HepG2 (cell line): ENCODE measurements at regions not wholly inside any gene's neighbourhood (a gene's known extent, or its start where the extent isn't known, plus 50 kb on each side); places are given as distances from the start of the nearest gene placed in this dataset.
A peak's percentile ranks its signal among the peaks of the same experiment; 100 is the strongest.

Experiments used
- CEBPB ChIP-seq: IDR thresholded peaks from 2 replicates; pipeline ENCODE4 v1.6.1; 2011; ENCODE audit warnings: low read depth, low read length, improper control_type of control experiment, borderline replicate concordance
- CREB1 ChIP-seq, 2 experiments: fragments of 450-650 bp in 1 of 2; IDR thresholded peaks; 2 replicates each; pipeline ENCODE4 v1.6.1; 2016 to 2017; ENCODE audit warnings: control low read depth in 1 of 2, mild to moderate bottlenecking in 1 of 2, missing compliant biosample characterization in 1 of 2, missing genetic modification characterization in 1 of 2
- DPF2 ChIP-seq: sonication (generic); formaldehyde crosslinking; IDR thresholded peaks from 2 replicates; pipeline ENCODE4 v1.4.0; 2020; ENCODE audit warnings: mild to moderate bottlenecking, low read depth, missing genetic modification reagents, borderline replicate concordance
- EEA1 ChIP-seq: sonication (generic); formaldehyde crosslinking; IDR thresholded peaks from 2 replicates; pipeline ENCODE4 v1.5.1; 2020; ENCODE audit warnings: mild to moderate bottlenecking, missing genetic modification reagents, borderline replicate concordance
- JARID2 ChIP-seq: sonication (generic); formaldehyde crosslinking; IDR thresholded peaks from 2 replicates; pipeline ENCODE4 v1.8.1; 2023; ENCODE audit warnings: missing genetic modification reagents, inconsistent platforms; ENCODE audit not compliant: insufficient replicate concordance
- KDM6A ChIP-seq: IDR thresholded peaks from 2 replicates; pipeline ENCODE4 v1.6.1; 2016; ENCODE audit warnings: low read depth
- MED1 ChIP-seq: sonication (generic); formaldehyde crosslinking; IDR thresholded peaks from 2 replicates; pipeline ENCODE4 v1.4.0; 2020; ENCODE audit warnings: missing genetic modification reagents
- NCOA2 ChIP-seq: sonication (generic); formaldehyde crosslinking; IDR thresholded peaks from 2 replicates; pipeline ENCODE4 v1.8.0; 2022; ENCODE audit warnings: inconsistent platforms
- NONO ChIP-seq, 2 experiments: fragments of 450-650 bp in 1 of 2; sonication (generic) in 1 of 2; formaldehyde crosslinking in 1 of 2; IDR thresholded peaks in 1 of 2; conservative IDR thresholded peaks in 1 of 2; 2 replicates each; pipeline versions ENCODE4 v1.6.1 to v1.8.0; 2017 to 2022; ENCODE audit warnings: mild to moderate bottlenecking in 1 of 2, missing genetic modification reagents in 1 of 2, moderate library complexity in 1 of 2
- RFXANK ChIP-seq: IDR thresholded peaks from 2 replicates; pipeline ENCODE4 v1.6.1; 2016
- RXRA ChIP-seq: sonication (generic); formaldehyde crosslinking; IDR thresholded peaks from 2 replicates; pipeline ENCODE4 v1.5.1; 2020; ENCODE audit warnings: missing genetic modification reagents
- STAG1 ChIP-seq: sonication (generic); formaldehyde crosslinking; IDR thresholded peaks from 2 replicates; pipeline ENCODE4 v1.4.0; 2020; ENCODE audit warnings: missing genetic modification reagents
- ZBTB38 ChIP-seq: sonication (generic); formaldehyde crosslinking; IDR thresholded peaks from 2 replicates; pipeline ENCODE4 v1.5.1; 2020; ENCODE audit warnings: mild to moderate bottlenecking, missing genetic modification reagents
- ZBTB42 ChIP-seq: sonication (generic); formaldehyde crosslinking; IDR thresholded peaks from 2 replicates; pipeline ENCODE4 v1.5.0; 2020; ENCODE audit warnings: mild to moderate bottlenecking, missing genetic modification reagents
- ZNF264 ChIP-seq: sonication (generic); formaldehyde crosslinking; IDR thresholded peaks from 2 replicates; pipeline ENCODE4 v1.4.0; 2020; ENCODE audit warnings: missing genetic modification reagents
- ZNF546 ChIP-seq: sonication (generic); formaldehyde crosslinking; conservative IDR thresholded peaks from 2 replicates; pipeline ENCODE4 v1.8.1; 2023; ENCODE audit warnings: mild to moderate bottlenecking, missing genetic modification reagents
- ZNF556 ChIP-seq: sonication (generic); formaldehyde crosslinking; IDR thresholded peaks from 2 replicates; pipeline ENCODE4 v1.4.0; 2020; ENCODE audit warnings: mild to moderate bottlenecking, missing genetic modification reagents, borderline replicate concordance
- ZNF558 ChIP-seq: sonication (generic); formaldehyde crosslinking; IDR thresholded peaks from 2 replicates; pipeline ENCODE4 v1.9.0; 2022; ENCODE audit warnings: mild to moderate bottlenecking, missing genetic modification reagents, borderline replicate concordance
- ZNF792 ChIP-seq: IDR thresholded peaks from 2 replicates; pipeline ENCODE4 v1.6.1; 2016
- TF ChIP-seq, protein P1 (sequence below): sonication (generic); formaldehyde crosslinking; IDR thresholded peaks from 2 replicates; pipeline ENCODE4 v1.4.0; 2020; ENCODE audit warnings: mild to moderate bottlenecking, missing genetic modification reagents
- TF ChIP-seq, protein P2 (sequence below): sonication (generic); formaldehyde crosslinking; IDR thresholded peaks from 2 replicates; pipeline ENCODE4 v1.5.0; 2020; ENCODE audit warnings: missing genetic modification reagents
- TF ChIP-seq, protein P3 (sequence below): sonication (generic); formaldehyde crosslinking; IDR thresholded peaks from 2 replicates; pipeline ENCODE4 v1.4.0; 2020; ENCODE audit warnings: missing genetic modification reagents, borderline replicate concordance
- TF ChIP-seq, protein P4 (sequence below): sonication (generic); formaldehyde crosslinking; IDR thresholded peaks from 2 replicates; pipeline ENCODE4 v1.5.1; 2020; ENCODE audit warnings: missing genetic modification reagents, mild to moderate bottlenecking, borderline replicate concordance

DNA sequence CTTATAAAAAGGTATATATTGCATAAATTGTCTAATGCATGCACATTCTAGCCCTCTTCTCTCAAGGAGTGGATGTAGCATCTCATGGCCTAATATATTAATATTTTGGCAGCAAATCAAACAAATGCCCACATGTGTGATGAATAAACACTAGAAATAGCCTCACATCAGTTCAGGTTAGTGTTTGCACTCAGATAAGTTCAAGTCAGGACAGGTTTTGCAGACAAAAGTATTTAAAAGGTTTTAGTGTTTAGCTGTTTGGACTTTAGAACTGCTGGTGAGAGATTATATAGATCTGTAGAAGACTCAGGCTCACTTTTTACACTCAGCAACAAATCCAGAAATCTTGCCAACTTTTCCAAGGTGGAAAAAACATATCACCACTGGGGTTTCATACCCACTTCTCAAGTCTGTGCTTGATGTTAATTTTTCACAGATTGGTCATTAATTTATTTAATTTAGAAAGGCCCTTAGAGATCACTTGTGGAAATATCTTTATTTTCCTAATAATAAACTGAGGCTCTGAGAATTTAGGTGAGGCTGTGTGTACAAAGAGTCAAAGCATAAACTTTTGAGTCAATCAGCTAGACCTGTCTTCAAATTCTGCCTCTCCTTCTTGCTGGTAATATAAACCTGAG lies 362.6 kb downstream of the GASK1B start (continued):
- TF ChIP-seq, protein P1, sequence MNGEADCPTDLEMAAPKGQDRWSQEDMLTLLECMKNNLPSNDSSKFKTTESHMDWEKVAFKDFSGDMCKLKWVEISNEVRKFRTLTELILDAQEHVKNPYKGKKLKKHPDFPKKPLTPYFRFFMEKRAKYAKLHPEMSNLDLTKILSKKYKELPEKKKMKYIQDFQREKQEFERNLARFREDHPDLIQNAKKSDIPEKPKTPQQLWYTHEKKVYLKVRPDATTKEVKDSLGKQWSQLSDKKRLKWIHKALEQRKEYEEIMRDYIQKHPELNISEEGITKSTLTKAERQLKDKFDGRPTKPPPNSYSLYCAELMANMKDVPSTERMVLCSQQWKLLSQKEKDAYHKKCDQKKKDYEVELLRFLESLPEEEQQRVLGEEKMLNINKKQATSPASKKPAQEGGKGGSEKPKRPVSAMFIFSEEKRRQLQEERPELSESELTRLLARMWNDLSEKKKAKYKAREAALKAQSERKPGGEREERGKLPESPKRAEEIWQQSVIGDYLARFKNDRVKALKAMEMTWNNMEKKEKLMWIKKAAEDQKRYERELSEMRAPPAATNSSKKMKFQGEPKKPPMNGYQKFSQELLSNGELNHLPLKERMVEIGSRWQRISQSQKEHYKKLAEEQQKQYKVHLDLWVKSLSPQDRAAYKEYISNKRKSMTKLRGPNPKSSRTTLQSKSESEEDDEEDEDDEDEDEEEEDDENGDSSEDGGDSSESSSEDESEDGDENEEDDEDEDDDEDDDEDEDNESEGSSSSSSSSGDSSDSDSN (CRISPR knock-in tag), result no peak
- no peak for TF ChIP-seq NONO (IDR thresholded peaks at IDR 0.05)
- 0 out of 2 replicates have a peak, but pooled peaks have one; percentile 48 for TF ChIP-seq NONO (CRISPR knock-in tag; conservative IDR thresholded peaks at IDR 0.05)
- TF ChIP-seq MED1 (CRISPR knock-in tag), result peak; percentile 73
- no peak for TF ChIP-seq CEBPB
- TF ChIP-seq RFXANK, result no peak
- TF ChIP-seq, protein P2, sequence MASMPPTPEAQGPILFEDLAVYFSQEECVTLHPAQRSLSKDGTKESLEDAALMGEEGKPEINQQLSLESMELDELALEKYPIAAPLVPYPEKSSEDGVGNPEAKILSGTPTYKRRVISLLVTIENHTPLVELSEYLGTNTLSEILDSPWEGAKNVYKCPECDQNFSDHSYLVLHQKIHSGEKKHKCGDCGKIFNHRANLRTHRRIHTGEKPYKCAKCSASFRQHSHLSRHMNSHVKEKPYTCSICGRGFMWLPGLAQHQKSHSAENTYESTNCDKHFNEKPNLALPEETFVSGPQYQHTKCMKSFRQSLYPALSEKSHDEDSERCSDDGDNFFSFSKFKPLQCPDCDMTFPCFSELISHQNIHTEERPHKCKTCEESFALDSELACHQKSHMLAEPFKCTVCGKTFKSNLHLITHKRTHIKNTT (CRISPR knock-in tag), result no peak
- no peak for TF ChIP-seq EEA1 (CRISPR knock-in tag)
- TF ChIP-seq, protein P3, sequence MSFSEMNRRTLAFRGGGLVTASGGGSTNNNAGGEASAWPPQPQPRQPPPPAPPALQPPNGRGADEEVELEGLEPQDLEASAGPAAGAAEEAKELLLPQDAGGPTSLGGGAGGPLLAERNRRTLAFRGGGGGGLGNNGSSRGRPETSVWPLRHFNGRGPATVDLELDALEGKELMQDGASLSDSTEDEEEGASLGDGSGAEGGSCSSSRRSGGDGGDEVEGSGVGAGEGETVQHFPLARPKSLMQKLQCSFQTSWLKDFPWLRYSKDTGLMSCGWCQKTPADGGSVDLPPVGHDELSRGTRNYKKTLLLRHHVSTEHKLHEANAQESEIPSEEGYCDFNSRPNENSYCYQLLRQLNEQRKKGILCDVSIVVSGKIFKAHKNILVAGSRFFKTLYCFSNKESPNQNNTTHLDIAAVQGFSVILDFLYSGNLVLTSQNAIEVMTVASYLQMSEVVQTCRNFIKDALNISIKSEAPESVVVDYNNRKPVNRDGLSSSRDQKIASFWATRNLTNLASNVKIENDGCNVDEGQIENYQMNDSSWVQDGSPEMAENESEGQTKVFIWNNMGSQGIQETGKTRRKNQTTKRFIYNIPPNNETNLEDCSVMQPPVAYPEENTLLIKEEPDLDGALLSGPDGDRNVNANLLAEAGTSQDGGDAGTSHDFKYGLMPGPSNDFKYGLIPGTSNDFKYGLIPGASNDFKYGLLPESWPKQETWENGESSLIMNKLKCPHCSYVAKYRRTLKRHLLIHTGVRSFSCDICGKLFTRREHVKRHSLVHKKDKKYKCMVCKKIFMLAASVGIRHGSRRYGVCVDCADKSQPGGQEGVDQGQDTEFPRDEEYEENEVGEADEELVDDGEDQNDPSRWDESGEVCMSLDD (CRISPR knock-in tag), result no peak
- TF ChIP-seq JARID2 (CRISPR knock-in tag), result no peak
- 0 out of 2 replicates have a peak, but pooled peaks have one; percentile 18 for TF ChIP-seq DPF2 (CRISPR knock-in tag)
- TF ChIP-seq ZNF558, result no peak
- no peak for TF ChIP-seq ZNF264 (CRISPR knock-in tag)
- no peak for TF ChIP-seq ZBTB42 (CRISPR knock-in tag)
- peak; percentile 65 for TF ChIP-seq KDM6A
- peak; percentile 84 for TF ChIP-seq NCOA2 (CRISPR knock-in tag)
- TF ChIP-seq STAG1 (CRISPR knock-in tag), result no peak
- TF ChIP-seq RXRA (CRISPR knock-in tag), result no peak; the same call in 1 of the 2 replicates
- TF ChIP-seq ZNF792 (CRISPR knock-in tag), result peak; percentile 39; the same call in 1 of the 2 replicates
- no peak for TF ChIP-seq ZNF546 (CRISPR knock-in tag)
- no peak for TF ChIP-seq ZNF556
- TF ChIP-seq, protein P4, sequence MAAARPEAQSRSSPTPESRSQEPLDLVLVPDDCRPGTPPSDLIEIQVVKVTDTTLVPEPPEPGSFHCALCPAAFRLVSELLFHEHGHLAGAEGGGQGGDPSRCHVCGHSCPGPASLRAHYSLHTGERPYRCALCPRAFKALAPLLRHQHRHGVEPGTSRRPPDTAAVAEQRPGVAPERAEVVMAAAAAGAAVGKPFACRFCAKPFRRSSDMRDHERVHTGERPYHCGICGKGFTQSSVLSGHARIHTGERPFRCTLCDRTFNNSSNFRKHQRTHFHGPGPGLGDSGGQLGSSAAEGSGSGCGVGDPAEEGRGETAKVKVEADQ (CRISPR knock-in tag), result no peak
- no peak for TF ChIP-seq CREB1 (IDR thresholded peaks at IDR 0.05)
- peak; percentile 54; the same call in 1 of the 2 replicates for TF ChIP-seq CREB1 (CRISPR knock-in tag; IDR thresholded peaks at IDR 0.05)
- TF ChIP-seq ZBTB38, result no peak
